PC-9 (cell line): ENCODE measurements at regions not wholly inside any gene's neighbourhood (a gene's known extent, or its start where the extent isn't known, plus 50 kb on each side); places are given as distances from the start of the nearest gene placed in this dataset.

Experiments used
- BruUV-seq: library from RNA; stranded (reverse); fragments of 400-500 nt; replicated peaks from 2 replicates; lab custom pipeline; 2021; lab: Mats Ljungman, UMichigan
- CTCF ChIA-PET: fragments of 300-600 bp; sonication (Branson Sonifier 250); formaldehyde crosslinking; loops from one replicate; lab custom pipeline; 2022; ENCODE audit warnings: antibody characterized with exemption; lab: Charles Lee
- POLR2A ChIA-PET: fragments of 300-600 bp; sonication (Branson Sonifier 250); formaldehyde crosslinking; loops from one replicate; lab custom pipeline; 2022; ENCODE audit warnings: antibody characterized with exemption; ENCODE audit not compliant: unreplicated experiment; lab: Charles Lee
- DNase-seq, 2 experiments: peaks; one replicate each; pipeline versions ENCODE4 v3.0.0 to v3.0.0-alpha.2; 2015 to 2022; ENCODE audit warnings: mixed read lengths in 1 of 2
- H2AFZ ChIP-seq: fragments of 200-600 bp; sonication (generic); 2 replicates; pipeline ENCODE4 v1.8.1; 2017; ENCODE audit warnings: antibody characterized with exemption
- H3F3A ChIP-seq: fragments of 200-600 bp; sonication (generic); 2 replicates; pipeline ENCODE4 v1.8.1; 2017; ENCODE audit warnings: antibody characterized with exemption, mild to moderate bottlenecking, low read depth; ENCODE audit not compliant: insufficient read depth
- H3K27ac ChIP-seq: fragments of 200-600 bp; sonication (generic); 2 replicates; pipeline ENCODE4 v1.6.1; 2016; ENCODE audit warnings: mixed run types
- H3K27me3 ChIP-seq: fragments of 200-600 bp; sonication (generic); 2 replicates; pipeline ENCODE4 v1.6.1; 2016; ENCODE audit warnings: low read depth, mixed run types; ENCODE audit not compliant: insufficient read depth
- H3K36me3 ChIP-seq: fragments of 200-600 bp; sonication (generic); 2 replicates; pipeline ENCODE4 v1.6.1; 2016; ENCODE audit warnings: low read depth, mixed run types
- H3K4me1 ChIP-seq: fragments of 200-600 bp; sonication (generic); replicated peaks from 2 replicates; pipeline ENCODE4 v1.6.1; 2016; ENCODE audit warnings: mixed run types; ENCODE audit not compliant: insufficient read depth
- H3K4me2 ChIP-seq: fragments of 200-600 bp; sonication (generic); 2 replicates; pipeline ENCODE4 v1.6.1; 2017; ENCODE audit warnings: mixed run types
- H3K4me3 ChIP-seq: fragments of 200-600 bp; sonication (generic); 2 replicates; pipeline ENCODE4 v1.6.1; 2016; ENCODE audit warnings: mixed run types
- H3K79me2 ChIP-seq: fragments of 200-600 bp; sonication (generic); 2 replicates; pipeline ENCODE4 v1.6.1; 2017; ENCODE audit warnings: low read depth, mixed run types
- H3K9me2 ChIP-seq: fragments of 200-600 bp; sonication (generic); 2 replicates; pipeline ENCODE4 v1.8.1; 2017; ENCODE audit warnings: mild to moderate bottlenecking; ENCODE audit not compliant: insufficient read depth
- H3K9me3 ChIP-seq: fragments of 200-600 bp; sonication (generic); 2 replicates; pipeline ENCODE4 v1.8.1; 2016; ENCODE audit warnings: low read depth; ENCODE audit not compliant: insufficient read depth
- H4K20me1 ChIP-seq: fragments of 200-600 bp; sonication (generic); 2 replicates; pipeline ENCODE4 v1.8.1; 2017; ENCODE audit not compliant: insufficient read depth
- EZH2 ChIP-seq: fragments of 200-600 bp; sonication (generic); IDR thresholded peaks from 2 replicates; pipeline ENCODE4 v1.8.0; 2017; ENCODE audit warnings: antibody characterized with exemption, low read depth
- intact Hi-C: fragments of 100-400 bp; cut with micrococcal nuclease; formaldehyde crosslinking; loops from one replicate; pipeline ENCODE4 v1.10.0; 2022; ENCODE audit not compliant: unreplicated experiment
- TF ChIP-seq, protein P1 (sequence below): fragments of 200-600 bp; sonication (generic); conservative IDR thresholded peaks from 2 replicates; pipeline ENCODE4 v1.6.1; 2017; ENCODE audit warnings: mixed run types, antibody characterized with exemption, mild to moderate bottlenecking, moderate library complexity

DNA sequence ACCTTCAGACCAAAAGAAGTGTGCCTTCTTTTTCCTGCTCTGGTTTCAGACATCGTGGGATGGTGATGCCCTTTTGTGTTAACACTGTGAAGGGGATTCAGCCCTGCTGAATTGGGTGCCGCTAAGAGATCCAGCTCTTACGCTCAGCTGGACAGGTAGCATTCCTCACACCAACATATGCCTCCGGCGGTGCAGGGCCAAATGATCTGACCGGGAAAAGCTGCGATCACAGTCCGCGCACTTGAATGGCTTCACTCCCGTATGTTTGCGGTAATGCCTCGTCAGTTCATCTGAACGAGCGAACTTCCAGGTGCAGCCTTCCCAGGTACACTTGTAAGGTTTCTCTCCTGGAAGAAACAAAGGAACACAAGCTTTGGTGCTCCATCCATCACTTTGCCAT lies 438.9 kb downstream of the KLF12 start:
- Histone ChIP-seq H3K4me3 (no peak overlapping the region), H3K27ac (no peak overlapping the region), H3K4me1 (no peaks in the 10 kb centered on the region), H3K4me2 (no peak overlapping the region), H3K9me3 (no peaks in the 10 kb centered on the region), H4K20me1 (no peaks in the 10 kb centered on the region), H3K79me2 (no peaks in the 10 kb centered on the region), H3K27me3 (no peaks in the 10 kb centered on the region), H3K9me2 (no peaks in the 10 kb centered on the region), H2AFZ (no peak overlapping the region), H3F3A (no peaks in the 10 kb centered on the region), H3K36me3 (no peaks in the 10 kb centered on the region)
- intact Hi-C loops = no loop called here
- BruUV-seq = no TSS peak
- POLR2A ChIA-PET = no interaction called here
- TF ChIP-seq, protein P1, sequence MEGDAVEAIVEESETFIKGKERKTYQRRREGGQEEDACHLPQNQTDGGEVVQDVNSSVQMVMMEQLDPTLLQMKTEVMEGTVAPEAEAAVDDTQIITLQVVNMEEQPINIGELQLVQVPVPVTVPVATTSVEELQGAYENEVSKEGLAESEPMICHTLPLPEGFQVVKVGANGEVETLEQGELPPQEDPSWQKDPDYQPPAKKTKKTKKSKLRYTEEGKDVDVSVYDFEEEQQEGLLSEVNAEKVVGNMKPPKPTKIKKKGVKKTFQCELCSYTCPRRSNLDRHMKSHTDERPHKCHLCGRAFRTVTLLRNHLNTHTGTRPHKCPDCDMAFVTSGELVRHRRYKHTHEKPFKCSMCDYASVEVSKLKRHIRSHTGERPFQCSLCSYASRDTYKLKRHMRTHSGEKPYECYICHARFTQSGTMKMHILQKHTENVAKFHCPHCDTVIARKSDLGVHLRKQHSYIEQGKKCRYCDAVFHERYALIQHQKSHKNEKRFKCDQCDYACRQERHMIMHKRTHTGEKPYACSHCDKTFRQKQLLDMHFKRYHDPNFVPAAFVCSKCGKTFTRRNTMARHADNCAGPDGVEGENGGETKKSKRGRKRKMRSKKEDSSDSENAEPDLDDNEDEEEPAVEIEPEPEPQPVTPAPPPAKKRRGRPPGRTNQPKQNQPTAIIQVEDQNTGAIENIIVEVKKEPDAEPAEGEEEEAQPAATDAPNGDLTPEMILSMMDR = no peak
- TF ChIP-seq EZH2 = no peak
- no peak for DNase-seq
- CTCF ChIA-PET = no interaction called here

DNA sequence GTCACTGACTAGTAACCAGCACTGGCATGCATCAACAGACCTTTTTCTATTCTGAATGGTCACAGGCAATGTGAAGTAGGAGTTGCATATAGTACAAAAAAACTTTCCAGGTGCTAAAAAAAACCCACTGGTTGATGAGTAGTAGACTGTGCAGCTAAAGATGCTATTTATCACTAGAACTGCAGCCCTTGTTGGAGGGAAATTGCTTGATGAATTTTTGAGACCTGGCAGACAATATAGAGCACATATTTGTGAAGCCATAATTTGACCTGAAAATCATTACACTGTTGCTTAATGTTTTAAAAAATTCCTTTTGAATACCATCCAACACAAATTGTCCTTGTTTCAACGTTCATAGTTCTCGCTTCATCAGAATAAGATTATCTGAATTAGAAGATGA lies 441.0 kb downstream of the KLF12 start:
- Histone ChIP-seq H4K20me1 (no peaks in the 10 kb centered on the region), H3K9me3 (no peaks in the 10 kb centered on the region), H3K4me3 (no peak overlapping the region), H3K4me2 (no peak overlapping the region), H3K4me1 (no peaks in the 10 kb centered on the region), H3K79me2 (no peaks in the 10 kb centered on the region), H2AFZ (no peak overlapping the region), H3F3A (no peaks in the 10 kb centered on the region), H3K27me3 (no peaks in the 10 kb centered on the region), H3K27ac (no peak overlapping the region), H3K9me2 (no peaks in the 10 kb centered on the region), H3K36me3 (no peaks in the 10 kb centered on the region)
- CTCF ChIA-PET = no interaction called here
- BruUV-seq = no TSS peak
- intact Hi-C loops = no loop called here
- no peak for DNase-seq
- POLR2A ChIA-PET = no interaction called here
- TF ChIP-seq, protein P1 = no peak
- TF ChIP-seq EZH2 = no peak

DNA sequence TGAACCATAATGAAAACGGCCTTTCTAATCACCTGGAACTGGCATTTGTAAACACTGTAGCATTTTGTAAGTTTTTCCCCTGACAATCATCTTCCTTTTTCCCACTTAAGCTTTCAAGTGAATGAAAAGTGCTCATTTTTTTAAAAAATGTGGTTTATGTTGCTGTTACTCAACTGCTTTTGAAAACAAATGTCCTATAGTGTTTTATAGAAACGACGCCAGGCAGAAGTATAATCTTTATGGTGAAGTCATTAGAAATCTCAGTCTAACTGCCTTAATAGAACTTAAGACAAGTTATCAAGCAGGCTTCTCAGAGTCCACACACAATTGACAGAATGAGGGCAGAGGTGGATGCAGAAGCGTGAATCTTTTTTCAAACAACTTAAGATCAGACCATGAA lies 442.3 kb downstream of the KLF12 start:
- ChIA-PET CTCF (no interaction called here), POLR2A (interaction anchor here (0.6 kb wide), 1 partner anchor 383 kb away, joined by 6 read pairs; no protein-coding TSS in a partner anchor)
- no TSS peak for BruUV-seq
- Histone ChIP-seq H3K27ac (no peak overlapping the region), H3K79me2 (no peaks in the 10 kb centered on the region), H3K4me2 (no peak overlapping the region), H3K27me3 (no peaks in the 10 kb centered on the region), H3K9me2 (no peaks in the 10 kb centered on the region), H3F3A (no peaks in the 10 kb centered on the region), H3K36me3 (no peaks in the 10 kb centered on the region), H3K4me3 (no peak overlapping the region), H3K4me1 (no peaks in the 10 kb centered on the region), H4K20me1 (no peaks in the 10 kb centered on the region), H3K9me3 (no peaks in the 10 kb centered on the region), H2AFZ (0 out of 2 replicates have a peak overlapping the region, but pooled peaks have one; percentile 52)
- intact Hi-C loops = no loop called here
- no peak for DNase-seq
- TF ChIP-seq, protein P1 = no peak
- TF ChIP-seq EZH2 = no peak
